ENCODE measurements at regions not wholly inside any gene's neighbourhood (a gene's known extent, or its start where the extent isn't known, plus 50 kb on each side); places are given as distances from the start of the nearest gene placed in this dataset.
"Not testable (repeated sequence)": the region's sequence is repeated elsewhere in the genome, so short reads cannot be mapped to it uniquely, and the experiment has no call there.

- Mint-ChIP-seq H3K27ac (no peak overlapping the region), H3K4me3 (no peak overlapping the region), H3K27me3 (peaks cover 11% of the 10 kb centered on the region), H3K36me3 (ENCODE audit: low read depth) (no peaks in the 10 kb centered on the region), H3K4me1 (ENCODE audit: low read depth) (peaks cover 35% of the 10 kb centered on the region), H3K9me3 (no peaks in the 10 kb centered on the region)
- intact Hi-C loops (cut with micrococcal nuclease), result no loop called here
- ATAC-seq, result no peak
- no peak for TF ChIP-seq CTCF (IDR thresholded peaks at IDR 0.05)
- ChIA-PET POLR2A (no interaction called here), CTCF (no interaction called here)
- DNase-seq, result no peak
These were observed 177.0 kb downstream of the OR4M2 start for GRCh38 chr15:22257047-22258008.

- intact Hi-C loops (cut with micrococcal nuclease), result no loop called here
- peaks cover 35% of the 10 kb centered on the region for H3K4me1 Mint-ChIP-seq (ENCODE audit: low read depth)
- ChIA-PET CTCF (no interaction called here), POLR2A (no interaction called here)
- TF ChIP-seq CTCF (IDR thresholded peaks at IDR 0.05), result no peak
- peaks cover 11% of the 10 kb centered on the region for H3K27me3 Mint-ChIP-seq
- no peak for ATAC-seq
- H3K36me3 Mint-ChIP-seq (ENCODE audit: low read depth), result no peaks in the 10 kb centered on the region
- H3K27ac Mint-ChIP-seq, result no peak overlapping the region
- DNase-seq, result no peak
- H3K4me3 Mint-ChIP-seq, result no peak overlapping the region
- no peaks in the 10 kb centered on the region for H3K9me3 Mint-ChIP-seq
These were observed 177.7 kb downstream of the OR4M2 start for GRCh38 chr15:22258009-22258397.

GRCh38 chr15:22258398-22259150 is 178.2 kb downstream of the OR4M2 start:
- Mint-ChIP-seq H3K27me3 (peaks cover 11% of the 10 kb centered on the region), H3K4me3 (no peak overlapping the region), H3K27ac (no peak overlapping the region), H3K4me1 (ENCODE audit: low read depth) (peaks cover 31% of the 10 kb centered on the region), H3K36me3 (ENCODE audit: low read depth) (no peaks in the 10 kb centered on the region), H3K9me3 (no peaks in the 10 kb centered on the region)
- DNase-seq, result no peak
- no peak for ATAC-seq
- ChIA-PET CTCF (no interaction called here), POLR2A (no interaction called here)
- no peak for TF ChIP-seq CTCF (IDR thresholded peaks at IDR 0.05)
- intact Hi-C loops (cut with micrococcal nuclease), result no loop called here

- H3K4me3 Mint-ChIP-seq; DNase-seq; ATAC-seq; POLR2A ChIA-PET; intact Hi-C loops (cut with micrococcal nuclease); H3K27ac Mint-ChIP-seq; CTCF ChIA-PET; H3K9me3 Mint-ChIP-seq; H3K36me3 Mint-ChIP-seq (ENCODE audit: low read depth): not testable (repeated sequence)
- Mint-ChIP-seq H3K4me1 (ENCODE audit: low read depth) (peaks cover 25% of the 10 kb centered on the region), H3K27me3 (peaks cover 11% of the 10 kb centered on the region)
These were observed 178.9 kb downstream of the OR4M2 start for GRCh38 chr15:22259151-22259750.

- intact Hi-C loops (cut with micrococcal nuclease), result no loop called here
- no peaks in the 10 kb centered on the region for H3K9me3 Mint-ChIP-seq
- CTCF ChIA-PET, result no interaction called here
- H3K27me3 Mint-ChIP-seq, result peaks cover 10% of the 10 kb centered on the region
- H3K27ac Mint-ChIP-seq, result peak overlapping the region; percentile 19
- no peaks in the 10 kb centered on the region for H3K36me3 Mint-ChIP-seq (ENCODE audit: low read depth)
- no peak for TF ChIP-seq CTCF (IDR thresholded peaks at IDR 0.05)
- H3K4me3 Mint-ChIP-seq, result no peak overlapping the region
- no peak for DNase-seq
- ATAC-seq, result no peak
- H3K4me1 Mint-ChIP-seq (ENCODE audit: low read depth), result peaks cover 19% of the 10 kb centered on the region
- POLR2A ChIA-PET, result no interaction called here
These were observed 179.6 kb downstream of the OR4M2 start for GRCh38 chr15:22259881-22260421.

All from activated CD8-positive, alpha-beta T cell treated with anti-CD3 and anti-CD28 coated beads for 36 hours (primary cell).